ENCODE measurements at regions not wholly inside any gene's neighbourhood (a gene's known extent, or its start where the extent isn't known, plus 50 kb on each side); places are given as distances from the start of the nearest gene placed in this dataset.
A peak's percentile ranks its signal among the peaks of the same experiment; 100 is the strongest.
"Not testable (repeated sequence)": the region's sequence is repeated elsewhere in the genome, so short reads cannot be mapped to it uniquely, and the experiment has no call there.

GRCh38 chr1:117754061-117754969 lies 148.5 kb downstream of the TENT5C start:
- DNase-seq (ENCODE audit: low read depth in 2 of 2), result peak; percentile 12 to 38

- no peak for DNase-seq (ENCODE audit: low read depth in 2 of 2)
Measured at GRCh38 chr1:117757668-117758067, 151.8 kb downstream of the TENT5C start.

DNA sequence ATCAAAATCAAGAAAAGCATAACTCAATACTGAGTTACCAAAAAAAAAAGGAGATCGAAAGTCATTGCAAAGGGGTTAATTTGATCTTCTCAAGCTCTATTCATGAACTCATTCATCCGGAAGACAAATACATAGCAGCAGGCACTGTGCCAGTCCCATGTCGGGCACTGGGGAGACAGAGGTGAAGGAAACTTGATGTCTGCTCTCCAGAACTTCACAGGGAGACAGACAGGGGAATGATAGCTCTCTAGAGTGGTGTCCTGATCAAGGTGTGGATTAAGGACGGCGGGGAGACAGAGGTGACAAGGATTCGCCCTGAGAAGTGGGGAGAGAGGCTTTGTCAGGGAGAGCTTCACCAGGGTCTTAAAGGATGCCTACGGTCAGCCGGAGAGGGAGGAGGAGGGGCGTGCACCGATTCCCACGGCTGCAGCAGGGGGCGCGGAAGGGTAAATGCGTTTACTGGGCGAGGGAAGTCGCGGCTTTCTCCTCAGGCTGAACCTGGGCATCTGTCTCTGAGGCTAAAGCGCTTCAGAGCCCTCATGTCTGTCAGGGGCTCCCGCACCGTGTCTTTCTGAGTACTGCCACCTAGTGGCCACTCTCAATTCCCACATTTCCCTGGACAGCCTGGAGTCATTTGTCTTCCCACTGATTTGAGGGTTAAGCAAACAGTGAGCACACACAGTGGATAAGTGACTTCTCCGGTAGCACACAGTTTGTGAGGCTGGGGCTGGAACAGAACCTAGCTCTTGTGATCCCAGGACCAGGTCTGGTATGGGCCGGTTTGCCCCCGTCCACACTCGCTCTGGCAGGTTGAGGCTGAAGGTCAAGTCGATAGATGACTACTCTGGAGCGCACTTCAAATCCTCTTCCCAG lies 152.8 kb downstream of the TENT5C start:
- peak; percentile 47 to 59 for DNase-seq (ENCODE audit: low read depth in 2 of 2)

DNA sequence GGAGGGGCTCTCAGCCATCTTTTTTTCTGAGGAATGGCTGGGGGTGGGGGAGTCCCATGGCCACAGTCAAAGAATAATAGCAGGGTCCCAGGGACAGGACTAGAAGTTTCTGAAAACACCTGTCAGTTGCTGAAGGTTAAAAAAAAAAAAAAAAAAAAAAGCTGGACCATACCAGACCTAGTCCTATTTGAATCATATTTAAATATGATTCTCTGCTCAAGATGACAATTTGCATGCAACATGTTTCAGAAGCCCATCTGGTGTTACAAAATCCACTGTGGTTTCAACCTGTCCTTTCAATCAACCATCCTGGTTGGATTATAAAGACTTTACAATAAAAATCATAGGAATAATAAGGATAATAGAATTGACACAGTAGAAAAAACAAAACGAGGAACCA lies 153.7 kb downstream of the TENT5C start:
- no peak for DNase-seq (ENCODE audit: low read depth in 2 of 2)

- no peak for DNase-seq (ENCODE audit: low read depth in 2 of 2)
Measured at GRCh38 chr1:117760069-117760468, 154.2 kb downstream of the TENT5C start.

DNA sequence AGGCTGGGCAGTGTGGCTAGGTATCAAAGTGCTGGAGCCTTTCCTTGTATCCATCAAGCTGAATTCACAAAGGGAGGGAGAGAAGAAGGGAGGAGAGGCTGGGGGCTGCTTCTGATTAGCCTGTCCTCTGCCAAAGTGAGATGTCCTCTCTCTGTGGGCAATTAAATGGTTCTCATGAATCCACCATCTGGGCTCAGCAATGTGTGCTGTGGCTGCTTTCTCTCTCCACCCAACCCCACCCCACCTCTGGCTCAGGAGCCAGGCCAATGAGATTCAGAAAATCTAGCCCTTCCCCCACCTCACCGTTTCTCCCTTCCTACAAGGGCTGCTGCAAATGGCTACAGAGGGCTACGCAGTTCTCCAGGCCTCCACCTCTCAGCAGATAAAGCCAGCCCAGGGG lies 154.6 kb downstream of the TENT5C start:
- no peak for DNase-seq (ENCODE audit: low read depth in 2 of 2)

DNA sequence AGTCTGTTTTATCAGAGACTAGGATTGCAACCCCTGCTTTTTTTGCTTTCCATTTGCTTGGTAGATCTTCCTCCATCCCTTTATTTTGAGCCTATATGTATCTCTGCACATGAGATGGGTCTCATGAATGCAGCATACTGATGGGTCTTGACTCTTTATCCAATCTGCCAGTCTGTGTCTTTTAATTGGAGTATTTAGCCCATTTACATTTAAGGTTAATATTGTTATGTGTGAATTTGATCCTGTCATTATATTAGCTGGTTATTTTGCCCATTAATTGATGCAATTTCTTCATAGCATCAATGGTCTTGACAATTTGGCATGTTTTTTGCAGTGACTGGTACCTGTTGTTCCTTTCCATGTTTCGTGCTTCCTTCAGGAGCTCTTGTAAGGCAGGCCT lies 161.7 kb downstream of the GDAP2 start:
- DNase-seq (ENCODE audit: low read depth in 2 of 2), result not testable (repeated sequence)

- DNase-seq (ENCODE audit: low read depth in 2 of 2), result no peak
Measured at GRCh38 chr1:117770981-117771531, 158.4 kb downstream of the GDAP2 start.

DNA sequence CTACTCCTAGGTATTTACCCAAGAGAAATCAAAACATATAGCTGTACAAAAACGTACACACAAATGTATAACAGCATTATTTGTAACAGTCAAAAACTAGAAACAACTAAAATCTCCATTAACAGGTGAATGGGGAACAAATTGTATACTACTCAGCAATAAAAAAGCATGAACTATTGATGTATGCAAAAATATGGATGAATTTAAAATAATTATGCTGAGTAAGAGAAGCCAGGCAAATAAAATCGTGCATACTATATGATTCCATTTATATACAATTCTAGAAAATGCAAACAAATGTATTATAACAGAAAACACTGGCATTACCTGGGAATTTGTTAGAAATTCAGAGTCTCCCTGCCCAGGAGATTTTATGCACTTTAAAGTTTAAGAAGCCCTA lies 150.1 kb downstream of the GDAP2 start:
- DNase-seq (ENCODE audit: low read depth in 2 of 2), result no peak

DNA sequence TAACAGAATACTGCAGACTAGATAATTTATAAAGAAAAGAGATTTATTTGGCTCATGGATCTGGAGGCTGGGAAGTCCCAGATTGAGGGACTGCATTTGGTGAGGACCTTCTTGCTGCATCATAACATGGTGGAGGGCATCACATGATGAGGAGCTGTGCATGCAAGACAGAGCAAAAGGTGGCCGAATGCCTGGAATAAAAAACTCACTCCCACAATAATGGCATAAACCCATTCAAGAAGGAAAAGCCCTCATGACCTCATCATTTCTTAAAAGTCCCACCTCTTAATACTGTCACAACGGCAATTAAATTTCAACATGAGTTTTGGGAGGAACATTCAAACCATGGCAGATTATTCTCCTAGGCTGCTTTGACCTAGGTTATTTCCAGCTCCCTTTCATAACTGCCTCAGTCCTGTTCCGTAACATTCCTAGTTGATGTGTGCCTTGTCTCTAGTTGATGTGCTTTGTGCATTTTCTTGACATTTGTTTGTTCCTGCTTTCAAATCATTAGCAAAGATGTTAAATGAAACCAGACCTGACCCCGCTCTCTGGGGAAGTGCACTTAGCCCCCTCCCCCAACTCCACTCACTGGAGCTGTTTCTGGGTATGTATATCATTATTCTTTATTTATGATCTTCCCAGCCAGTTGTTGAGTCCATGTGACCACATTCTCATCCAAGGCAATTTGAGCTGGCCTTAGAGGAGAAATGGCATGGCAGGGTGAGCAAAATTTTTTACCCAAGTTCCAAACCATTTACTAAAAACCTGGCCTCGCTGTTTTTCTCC lies 148.5 kb downstream of the GDAP2 start:
- no peak for DNase-seq (ENCODE audit: low read depth in 2 of 2)

DNA sequence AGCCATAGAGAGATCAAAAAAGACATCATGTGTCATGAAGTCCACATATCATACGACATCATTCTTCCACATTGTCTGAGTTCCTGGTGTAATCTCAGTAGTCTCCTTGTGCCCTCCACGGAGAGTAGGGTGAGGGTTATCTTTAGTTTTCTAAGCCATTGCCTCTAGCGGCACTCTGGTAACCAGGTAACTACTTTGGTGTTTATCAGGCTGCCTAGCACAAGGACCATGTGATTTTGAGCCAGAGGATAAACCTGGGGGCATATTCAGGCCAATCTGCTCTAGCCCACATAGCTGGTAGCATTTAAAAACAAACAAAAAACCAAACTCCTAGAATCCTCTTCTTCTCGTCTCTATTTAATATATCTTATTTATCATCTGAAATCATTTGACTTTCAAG lies 147.4 kb downstream of the GDAP2 start:
- no peak for DNase-seq (ENCODE audit: low read depth in 2 of 2)

DNA sequence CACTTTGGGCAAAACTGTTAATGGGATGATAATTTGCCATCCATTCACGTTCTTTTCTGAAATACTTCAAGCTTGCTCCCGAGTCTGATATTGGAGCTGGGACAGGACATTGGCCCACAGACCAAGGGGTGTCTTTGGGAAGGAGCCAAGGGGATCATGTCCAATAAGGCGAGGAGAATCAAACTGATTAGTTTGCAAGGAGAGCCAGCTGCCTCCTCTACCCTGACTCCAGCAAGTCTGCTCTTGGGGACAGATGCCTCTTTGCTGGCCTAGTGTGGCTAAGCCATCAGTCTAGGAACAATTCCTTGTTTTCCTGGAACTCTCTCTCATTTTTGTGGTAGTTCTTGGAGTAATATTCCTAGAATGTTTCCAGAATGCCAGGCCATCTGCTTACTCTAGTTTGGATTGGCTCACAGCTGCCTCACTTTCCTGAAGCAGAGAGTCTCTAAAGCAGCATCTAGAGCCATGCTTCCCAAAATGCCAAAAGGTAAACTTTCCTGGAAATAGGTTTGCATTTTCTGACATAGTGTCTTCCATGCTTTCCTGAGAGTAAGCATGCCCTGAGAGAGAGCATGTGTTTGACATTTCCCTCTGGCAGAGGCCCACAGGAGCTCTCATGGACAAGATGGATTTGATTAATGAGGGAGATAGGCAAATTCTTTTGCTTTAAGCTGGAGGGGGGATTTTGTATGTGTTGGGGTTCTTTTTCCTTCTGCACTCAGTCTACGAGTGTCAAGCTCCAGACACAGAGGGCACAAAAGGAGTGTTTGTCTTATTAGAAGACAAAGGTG lies 145.6 kb downstream of the GDAP2 start:
- DNase-seq (ENCODE audit: low read depth in 2 of 2), result no peak

GRCh38 chr1:117788014-117788413 lies 141.4 kb downstream of the GDAP2 start:
- no peak for DNase-seq (ENCODE audit: low read depth in 2 of 2)

- DNase-seq (ENCODE audit: low read depth in 2 of 2), result no peak
Measured at GRCh38 chr1:117793413-117793812, 136.0 kb downstream of the GDAP2 start.

DNA sequence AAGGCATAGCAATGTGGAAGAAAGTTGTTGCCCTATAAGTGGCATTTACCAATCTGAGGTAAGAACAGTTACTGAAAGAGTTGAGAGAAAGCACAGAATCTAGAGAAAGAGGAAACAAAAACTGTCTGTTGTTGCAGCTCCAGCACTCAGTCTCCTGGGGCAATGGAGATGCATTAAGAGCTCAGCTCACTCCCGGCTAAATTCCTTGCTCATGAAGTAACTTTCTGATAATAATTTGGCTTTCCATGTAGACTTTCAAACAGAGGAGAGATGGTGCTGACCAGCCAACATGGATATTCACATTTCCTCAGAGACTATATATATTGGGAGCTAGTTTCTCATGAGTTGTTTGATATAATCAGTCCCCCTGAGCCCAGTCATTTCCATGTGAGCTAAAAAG lies 135.3 kb downstream of the GDAP2 start:
- DNase-seq (ENCODE audit: low read depth in 2 of 2), result no peak

DNA sequence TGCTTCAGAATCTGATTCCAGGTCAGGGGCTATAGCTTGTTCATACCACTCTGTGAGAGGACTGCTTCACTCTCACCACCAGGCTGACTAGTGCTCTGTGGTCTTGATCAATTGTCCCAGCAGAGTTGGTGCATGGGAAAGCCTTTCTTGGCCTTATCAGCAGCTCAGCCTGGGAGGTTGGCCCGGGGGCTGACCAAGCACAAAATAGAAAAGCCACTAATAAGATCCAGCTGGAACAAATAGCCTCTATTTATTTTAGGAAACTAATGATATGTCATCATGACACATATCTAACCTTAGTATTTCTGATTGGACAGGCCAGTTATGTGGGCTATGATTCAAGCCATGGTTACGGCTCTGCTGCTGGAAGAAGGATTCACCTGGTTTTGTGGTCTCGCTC lies 134.2 kb downstream of the GDAP2 start:
- DNase-seq (ENCODE audit: low read depth in 2 of 2), result no peak

GRCh38 chr1:117795792-117796191 lies 133.6 kb downstream of the GDAP2 start:
- no peak for DNase-seq (ENCODE audit: low read depth in 2 of 2)

DNA sequence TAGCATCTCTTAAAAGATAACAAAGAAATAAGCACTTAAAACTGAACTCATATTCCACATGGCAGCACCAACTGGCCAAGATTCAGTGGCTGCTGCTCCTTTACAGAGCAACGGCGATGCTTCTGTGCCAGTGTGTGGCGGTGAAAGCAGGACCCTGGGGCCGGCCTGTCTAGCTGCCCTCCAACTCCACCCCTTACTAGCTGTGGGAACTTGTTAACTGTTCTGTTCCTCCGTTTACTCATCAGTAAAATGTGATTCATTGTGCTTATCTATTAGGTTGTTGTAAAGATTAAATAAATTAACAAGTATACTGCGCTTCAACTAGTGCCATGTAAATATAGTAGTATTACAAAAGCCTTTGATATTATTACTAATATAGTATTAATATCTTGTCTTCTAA lies 133.2 kb downstream of the GDAP2 start:
- DNase-seq (ENCODE audit: low read depth in 2 of 2), result no peak

GRCh38 chr1:117798550-117798949 lies 130.9 kb downstream of the GDAP2 start:
- DNase-seq (ENCODE audit: low read depth in 2 of 2), result no peak

DNA sequence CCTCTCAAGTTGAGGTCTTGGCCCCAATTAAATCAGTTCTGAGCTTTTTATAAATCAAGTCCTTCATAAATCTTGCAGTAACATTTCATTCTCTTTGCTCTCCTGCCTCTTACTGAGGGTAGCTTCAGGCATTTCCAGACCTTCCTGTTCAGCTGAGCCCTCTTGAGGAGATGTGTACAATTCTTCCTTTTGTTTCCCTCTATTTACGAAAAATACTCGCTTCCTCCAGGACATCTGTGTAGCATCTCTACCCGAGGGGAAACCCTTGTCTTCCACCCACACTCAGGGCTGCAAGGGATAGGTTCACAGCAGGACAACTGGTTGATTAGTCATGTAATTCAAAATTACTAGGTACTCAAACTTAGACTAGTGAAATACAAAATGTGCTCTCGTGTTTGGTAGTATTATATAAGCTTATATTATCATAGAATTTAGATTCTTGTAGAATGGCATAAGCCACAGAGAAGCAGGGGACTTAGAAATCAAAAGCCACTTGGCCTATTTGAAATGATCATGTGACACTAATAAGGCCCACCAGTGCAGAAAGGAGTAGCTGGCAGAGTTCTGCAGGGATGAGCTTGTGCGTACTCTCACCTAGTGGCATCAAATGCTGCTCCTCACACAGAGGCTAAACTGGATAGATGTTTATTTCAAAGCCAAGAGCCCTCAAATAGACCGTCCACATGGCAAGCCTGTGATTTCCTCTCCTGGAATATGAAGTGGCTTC lies 126.7 kb downstream of the GDAP2 start:
- DNase-seq (ENCODE audit: low read depth in 2 of 2), result no peak
